ENCODE measurements at regions not wholly inside any gene's neighbourhood (a gene's known extent, or its start where the extent isn't known, plus 50 kb on each side); places are given as distances from the start of the nearest gene placed in this dataset.

DNA sequence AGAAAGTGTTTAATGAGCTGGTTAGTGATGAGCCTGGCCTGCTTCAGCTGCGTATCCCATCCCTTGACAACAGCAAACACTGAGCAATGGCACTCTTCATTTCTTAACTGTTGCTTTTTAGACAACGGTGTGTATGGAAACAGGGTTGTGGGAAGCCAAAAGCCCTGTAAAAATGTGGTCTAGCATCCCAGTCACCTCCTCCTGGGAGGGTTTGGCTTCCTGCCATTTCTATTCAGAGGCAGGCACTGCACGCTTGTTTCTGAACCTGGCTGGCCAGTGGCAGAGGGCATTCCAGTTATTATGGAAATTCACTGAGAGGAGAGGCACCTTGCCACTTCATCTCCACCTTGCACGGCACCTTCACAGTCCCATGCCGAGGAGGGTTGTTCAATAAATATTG, 123.0 kb upstream of the ADARB2 start:
- no peak for TF ChIP-seq POLR2A (IDR thresholded peaks at IDR 0.05)
- TF ChIP-seq, protein P1, sequence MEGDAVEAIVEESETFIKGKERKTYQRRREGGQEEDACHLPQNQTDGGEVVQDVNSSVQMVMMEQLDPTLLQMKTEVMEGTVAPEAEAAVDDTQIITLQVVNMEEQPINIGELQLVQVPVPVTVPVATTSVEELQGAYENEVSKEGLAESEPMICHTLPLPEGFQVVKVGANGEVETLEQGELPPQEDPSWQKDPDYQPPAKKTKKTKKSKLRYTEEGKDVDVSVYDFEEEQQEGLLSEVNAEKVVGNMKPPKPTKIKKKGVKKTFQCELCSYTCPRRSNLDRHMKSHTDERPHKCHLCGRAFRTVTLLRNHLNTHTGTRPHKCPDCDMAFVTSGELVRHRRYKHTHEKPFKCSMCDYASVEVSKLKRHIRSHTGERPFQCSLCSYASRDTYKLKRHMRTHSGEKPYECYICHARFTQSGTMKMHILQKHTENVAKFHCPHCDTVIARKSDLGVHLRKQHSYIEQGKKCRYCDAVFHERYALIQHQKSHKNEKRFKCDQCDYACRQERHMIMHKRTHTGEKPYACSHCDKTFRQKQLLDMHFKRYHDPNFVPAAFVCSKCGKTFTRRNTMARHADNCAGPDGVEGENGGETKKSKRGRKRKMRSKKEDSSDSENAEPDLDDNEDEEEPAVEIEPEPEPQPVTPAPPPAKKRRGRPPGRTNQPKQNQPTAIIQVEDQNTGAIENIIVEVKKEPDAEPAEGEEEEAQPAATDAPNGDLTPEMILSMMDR (IDR thresholded peaks at IDR 0.05): no peak
